HCT116 (cell line): ENCODE measurements at regions not wholly inside any gene's neighbourhood (a gene's known extent, or its start where the extent isn't known, plus 50 kb on each side); places are given as distances from the start of the nearest gene placed in this dataset.

Experiments used
- CTCF ChIP-seq, 3 experiments: fragments of 200-600 bp in 1 of 3; sonication (generic) in 1 of 3; IDR thresholded peaks in 2 of 3; conservative IDR thresholded peaks in 1 of 3; 2 replicates each; pipeline ENCODE4 v1.5.1; 2012 to 2017; ENCODE audit warnings: low read depth in 2 of 3, low read length in 2 of 3, antibody characterized with exemption in 1 of 3, borderline replicate concordance in 1 of 3, control low read depth in 1 of 3, mild to moderate bottlenecking in 1 of 3, mixed read lengths in 1 of 3, mixed run types in 1 of 3, moderate library complexity in 1 of 3; ENCODE audit not compliant: insufficient read depth in 1 of 3
- EGR1 ChIP-seq: IDR thresholded peaks from 2 replicates; pipeline ENCODE4 v1.6.1; 2012; ENCODE audit warnings: low read depth
- EZH2phosphoT487 ChIP-seq: fragments of 200-600 bp; IDR thresholded peaks from 2 replicates; pipeline ENCODE4 v1.6.1; 2018; ENCODE audit warnings: antibody characterized with exemption, borderline replicate concordance
- JUND ChIP-seq: IDR thresholded peaks from 2 replicates; pipeline ENCODE4 v1.6.1; 2012
- POLR2A ChIP-seq: IDR thresholded peaks from 2 replicates; pipeline ENCODE4 v1.7.0; 2011; ENCODE audit warnings: borderline replicate concordance; ENCODE audit not compliant: insufficient read depth, insufficient read length; ENCODE audit errors: extremely low read depth
- POLR2AphosphoS5 ChIP-seq: IDR thresholded peaks from 2 replicates; pipeline ENCODE4 v1.6.1; 2011; ENCODE audit warnings: mild to moderate bottlenecking, low read depth, low read length, moderate library complexity
- RAD21 ChIP-seq: IDR thresholded peaks from 2 replicates; pipeline ENCODE4 v1.6.1; 2012; ENCODE audit warnings: low read depth, mild to moderate bottlenecking
- SP1 ChIP-seq: IDR thresholded peaks from 2 replicates; pipeline ENCODE4 v1.6.1; 2012; ENCODE audit warnings: low read depth
- SRF ChIP-seq: IDR thresholded peaks from 2 replicates; pipeline ENCODE4 v1.6.1; 2012; ENCODE audit warnings: low read depth
- YY1 ChIP-seq: IDR thresholded peaks from 2 replicates; pipeline ENCODE4 v1.6.1; 2011; ENCODE audit warnings: low read length, low read depth, moderate library complexity, mild to moderate bottlenecking; ENCODE audit not compliant: insufficient replicate concordance; ENCODE audit errors: extremely low read depth
- ZNF274 ChIP-seq: fragments of 200-500 bp; sonication (Bioruptor generic); IDR thresholded peaks from 2 replicates; pipeline ENCODE4 v1.6.1; 2014; ENCODE audit warnings: mild to moderate bottlenecking, low read depth, low read length, inconsistent platforms
- TF ChIP-seq, protein P1 (sequence below): IDR thresholded peaks from 2 replicates; pipeline ENCODE4 v1.6.1; 2012; ENCODE audit warnings: low read depth
- TF ChIP-seq, protein P2 (sequence below): IDR thresholded peaks from 2 replicates; pipeline ENCODE4 v1.6.1; 2011; ENCODE audit warnings: mild to moderate bottlenecking, low read length, moderate library complexity; ENCODE audit not compliant: insufficient replicate concordance; ENCODE audit errors: extremely low read depth

GRCh38 chr21:25461725-25462124, 145.6 kb downstream of the MRPL39 start:
- TF ChIP-seq POLR2A: no peak
- no peak for TF ChIP-seq CTCF (IDR thresholded peaks at IDR 0.05 in 2 of 3, conservative IDR thresholded peaks at IDR 0.05 in 1 of 3; ENCODE audit: borderline replicate concordance in 1 of 3, insufficient read depth in 1 of 3, low read depth in 2 of 3, low read length in 2 of 3)
- TF ChIP-seq JUND: no peak
- TF ChIP-seq SRF: no peak
- TF ChIP-seq EZH2phosphoT487: no peak
- TF ChIP-seq SP1: no peak
- TF ChIP-seq RAD21: no peak
- TF ChIP-seq POLR2AphosphoS5: no peak
- no peak for TF ChIP-seq EGR1
- TF ChIP-seq ZNF274: no peak
- no peak for TF ChIP-seq YY1
- TF ChIP-seq, protein P1, sequence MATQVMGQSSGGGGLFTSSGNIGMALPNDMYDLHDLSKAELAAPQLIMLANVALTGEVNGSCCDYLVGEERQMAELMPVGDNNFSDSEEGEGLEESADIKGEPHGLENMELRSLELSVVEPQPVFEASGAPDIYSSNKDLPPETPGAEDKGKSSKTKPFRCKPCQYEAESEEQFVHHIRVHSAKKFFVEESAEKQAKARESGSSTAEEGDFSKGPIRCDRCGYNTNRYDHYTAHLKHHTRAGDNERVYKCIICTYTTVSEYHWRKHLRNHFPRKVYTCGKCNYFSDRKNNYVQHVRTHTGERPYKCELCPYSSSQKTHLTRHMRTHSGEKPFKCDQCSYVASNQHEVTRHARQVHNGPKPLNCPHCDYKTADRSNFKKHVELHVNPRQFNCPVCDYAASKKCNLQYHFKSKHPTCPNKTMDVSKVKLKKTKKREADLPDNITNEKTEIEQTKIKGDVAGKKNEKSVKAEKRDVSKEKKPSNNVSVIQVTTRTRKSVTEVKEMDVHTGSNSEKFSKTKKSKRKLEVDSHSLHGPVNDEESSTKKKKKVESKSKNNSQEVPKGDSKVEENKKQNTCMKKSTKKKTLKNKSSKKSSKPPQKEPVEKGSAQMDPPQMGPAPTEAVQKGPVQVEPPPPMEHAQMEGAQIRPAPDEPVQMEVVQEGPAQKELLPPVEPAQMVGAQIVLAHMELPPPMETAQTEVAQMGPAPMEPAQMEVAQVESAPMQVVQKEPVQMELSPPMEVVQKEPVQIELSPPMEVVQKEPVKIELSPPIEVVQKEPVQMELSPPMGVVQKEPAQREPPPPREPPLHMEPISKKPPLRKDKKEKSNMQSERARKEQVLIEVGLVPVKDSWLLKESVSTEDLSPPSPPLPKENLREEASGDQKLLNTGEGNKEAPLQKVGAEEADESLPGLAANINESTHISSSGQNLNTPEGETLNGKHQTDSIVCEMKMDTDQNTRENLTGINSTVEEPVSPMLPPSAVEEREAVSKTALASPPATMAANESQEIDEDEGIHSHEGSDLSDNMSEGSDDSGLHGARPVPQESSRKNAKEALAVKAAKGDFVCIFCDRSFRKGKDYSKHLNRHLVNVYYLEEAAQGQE: no peak
- TF ChIP-seq, protein P2, sequence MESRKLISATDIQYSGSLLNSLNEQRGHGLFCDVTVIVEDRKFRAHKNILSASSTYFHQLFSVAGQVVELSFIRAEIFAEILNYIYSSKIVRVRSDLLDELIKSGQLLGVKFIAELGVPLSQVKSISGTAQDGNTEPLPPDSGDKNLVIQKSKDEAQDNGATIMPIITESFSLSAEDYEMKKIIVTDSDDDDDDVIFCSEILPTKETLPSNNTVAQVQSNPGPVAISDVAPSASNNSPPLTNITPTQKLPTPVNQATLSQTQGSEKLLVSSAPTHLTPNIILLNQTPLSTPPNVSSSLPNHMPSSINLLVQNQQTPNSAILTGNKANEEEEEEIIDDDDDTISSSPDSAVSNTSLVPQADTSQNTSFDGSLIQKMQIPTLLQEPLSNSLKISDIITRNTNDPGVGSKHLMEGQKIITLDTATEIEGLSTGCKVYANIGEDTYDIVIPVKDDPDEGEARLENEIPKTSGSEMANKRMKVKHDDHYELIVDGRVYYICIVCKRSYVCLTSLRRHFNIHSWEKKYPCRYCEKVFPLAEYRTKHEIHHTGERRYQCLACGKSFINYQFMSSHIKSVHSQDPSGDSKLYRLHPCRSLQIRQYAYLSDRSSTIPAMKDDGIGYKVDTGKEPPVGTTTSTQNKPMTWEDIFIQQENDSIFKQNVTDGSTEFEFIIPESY: no peak
